GM18868 (cell line): ENCODE measurements at regions not wholly inside any gene's neighbourhood (a gene's known extent, or its start where the extent isn't known, plus 50 kb on each side); places are given as distances from the start of the nearest gene placed in this dataset.
A peak's percentile ranks its signal among the peaks of the same experiment; 100 is the strongest.

Experiments used
- ATAC-seq: cut with Tn5 transposase; IDR thresholded peaks from one replicate; pipeline ENCODE4 v1.9.1; 2021; ENCODE audit warnings: mild to moderate bottlenecking, moderate library complexity; ENCODE audit not compliant: unreplicated experiment

DNA sequence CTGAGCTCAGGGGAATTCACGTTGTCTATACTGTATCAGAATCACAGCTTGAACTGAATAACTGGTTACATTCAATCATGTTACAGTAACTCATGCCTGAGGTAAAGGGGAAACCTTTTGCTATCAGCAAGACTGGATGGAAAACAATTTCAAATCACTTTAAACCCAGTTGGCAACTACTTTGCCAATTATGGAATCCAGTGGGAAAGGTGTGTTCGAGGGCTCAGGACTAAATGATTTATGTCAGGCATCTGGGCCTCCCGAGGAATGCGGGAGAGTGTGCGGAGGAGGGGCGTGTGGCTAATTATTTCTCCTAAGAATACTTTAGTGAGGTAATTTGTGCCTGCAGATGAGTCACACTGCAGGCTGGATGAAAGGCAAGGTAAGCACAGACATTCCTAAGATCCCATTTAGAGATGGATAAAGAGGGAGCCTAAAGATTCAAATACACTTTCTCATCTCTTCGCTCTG lies 100.1 kb downstream of the HRH4 start:
- no peak for ATAC-seq

DNA sequence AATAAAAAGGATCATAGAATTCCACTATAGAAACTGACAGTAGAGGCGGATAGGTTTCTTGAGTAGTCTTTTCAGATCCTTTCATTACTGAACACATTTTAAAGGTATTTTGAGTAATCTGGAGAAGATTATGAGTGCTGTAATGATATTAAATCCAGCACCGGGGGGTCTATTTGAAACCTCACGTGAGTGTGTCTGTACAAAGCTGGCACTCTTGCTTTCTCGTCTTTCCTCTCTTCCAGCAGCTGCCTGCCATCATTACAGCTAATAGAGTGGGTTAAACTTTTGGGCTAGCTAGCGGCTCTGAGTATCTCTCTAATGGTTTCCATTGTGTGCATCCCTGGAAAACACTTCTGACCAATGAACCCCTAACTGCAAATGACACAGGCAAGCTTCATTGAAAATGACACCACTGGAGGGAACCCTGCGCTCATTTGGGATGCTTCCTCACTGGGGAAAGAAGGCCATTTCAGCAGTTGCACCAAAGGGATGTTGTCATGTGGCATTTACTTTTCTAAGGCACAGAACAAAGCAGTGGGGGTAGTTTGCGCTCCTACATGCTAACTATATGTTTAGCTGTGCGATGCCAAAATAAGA lies 101.0 kb downstream of the HRH4 start:
- ATAC-seq, result no peak

DNA sequence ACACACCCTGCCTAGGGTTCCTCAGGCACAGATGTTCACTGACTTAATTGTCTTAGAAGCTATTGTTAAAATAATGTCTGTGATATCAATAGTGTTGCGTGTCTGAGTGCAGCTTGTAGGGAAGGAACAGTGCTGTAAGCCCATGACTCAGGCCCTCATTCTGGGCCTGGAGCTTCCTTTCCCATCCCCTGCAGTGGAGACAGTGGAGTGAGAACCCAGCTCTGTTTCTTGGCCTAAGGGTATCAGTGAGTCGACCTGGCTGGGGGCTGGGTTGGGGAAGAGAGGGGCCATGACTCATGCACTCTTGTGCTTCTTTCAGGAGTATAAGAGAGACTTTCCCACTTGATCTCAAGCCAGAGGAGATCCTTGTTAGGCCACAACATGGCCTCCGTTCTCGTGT lies 106.8 kb downstream of the HRH4 start:
- ATAC-seq, result no peak

DNA sequence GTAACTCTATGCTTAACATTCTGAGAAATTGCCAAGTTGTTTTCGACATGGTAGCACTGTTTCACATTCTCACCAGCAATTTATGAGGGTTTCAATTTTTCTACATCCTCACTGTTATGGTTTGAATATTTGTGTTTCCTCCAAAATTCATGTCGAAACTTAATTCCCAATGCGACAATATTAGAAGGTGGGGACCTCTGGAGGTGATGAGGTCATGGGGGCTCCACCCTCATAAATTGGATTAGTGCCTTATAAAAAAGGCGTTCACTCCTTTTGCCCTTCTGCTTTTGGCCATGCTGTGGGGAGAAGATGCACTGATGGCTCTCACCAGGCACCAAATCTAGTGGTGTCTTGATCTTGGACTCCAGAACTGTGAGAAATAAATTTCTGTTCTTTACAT lies 110.3 kb downstream of the HRH4 start:
- no peak for ATAC-seq

DNA sequence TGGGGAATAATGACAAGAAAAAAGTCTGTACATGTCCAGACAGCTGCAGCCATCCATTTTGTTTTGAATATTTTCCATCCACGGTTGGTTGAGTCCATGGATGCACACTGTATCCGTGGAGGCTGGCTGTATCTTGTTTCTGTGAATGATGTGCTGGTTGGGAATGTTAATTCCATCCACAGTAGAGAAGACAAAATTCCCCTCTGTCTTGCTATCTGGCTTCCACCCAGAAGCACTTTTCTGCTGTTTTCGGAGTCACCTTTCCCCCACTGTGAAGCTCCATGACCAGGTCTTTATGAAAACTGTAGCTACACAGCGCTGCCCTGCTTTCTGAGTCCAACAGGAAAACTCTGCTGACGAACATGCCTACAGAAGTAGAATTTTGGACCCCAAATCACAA lies 122.3 kb downstream of the HRH4 start:
- no peak for ATAC-seq

DNA sequence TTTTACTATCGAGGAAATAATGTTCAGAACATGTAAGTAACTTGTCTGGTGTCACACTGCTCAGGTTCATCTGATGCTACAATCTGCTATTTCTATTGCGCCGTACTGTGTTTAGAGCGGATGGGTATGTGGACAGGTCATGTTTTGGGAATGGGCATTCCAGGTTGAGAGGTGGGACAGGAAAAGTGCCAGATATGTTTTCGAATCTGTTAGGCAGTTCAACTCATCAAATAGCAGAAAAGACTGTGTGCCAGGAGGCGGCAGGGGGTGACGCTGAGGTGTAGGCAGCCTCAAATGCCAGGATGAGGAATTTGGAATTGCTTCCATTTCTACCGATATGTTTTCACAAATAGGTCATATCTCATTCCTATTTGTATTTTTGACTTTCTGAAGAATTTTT lies 123.8 kb downstream of the HRH4 start:
- ATAC-seq, result no peak

DNA sequence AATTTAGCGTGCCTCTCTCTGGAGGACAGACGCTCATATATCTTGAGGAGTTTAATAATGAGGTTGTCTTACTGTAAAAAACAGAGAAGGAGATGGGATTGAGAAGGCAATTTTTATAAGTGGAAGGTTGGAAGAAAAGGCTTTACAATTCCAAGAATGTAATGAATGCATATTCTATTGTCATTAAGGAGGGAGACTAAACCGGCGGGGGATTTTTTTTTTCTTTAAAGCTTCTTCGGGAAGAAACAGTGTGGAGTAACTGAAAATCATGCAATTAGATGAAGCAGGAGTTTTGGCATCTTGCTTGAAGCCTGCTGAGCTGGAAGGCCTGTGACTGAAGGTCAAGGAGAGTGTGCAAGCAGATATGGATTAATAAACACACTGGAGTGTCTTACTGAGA lies 124.4 kb downstream of the HRH4 start:
- ATAC-seq, result no peak

DNA sequence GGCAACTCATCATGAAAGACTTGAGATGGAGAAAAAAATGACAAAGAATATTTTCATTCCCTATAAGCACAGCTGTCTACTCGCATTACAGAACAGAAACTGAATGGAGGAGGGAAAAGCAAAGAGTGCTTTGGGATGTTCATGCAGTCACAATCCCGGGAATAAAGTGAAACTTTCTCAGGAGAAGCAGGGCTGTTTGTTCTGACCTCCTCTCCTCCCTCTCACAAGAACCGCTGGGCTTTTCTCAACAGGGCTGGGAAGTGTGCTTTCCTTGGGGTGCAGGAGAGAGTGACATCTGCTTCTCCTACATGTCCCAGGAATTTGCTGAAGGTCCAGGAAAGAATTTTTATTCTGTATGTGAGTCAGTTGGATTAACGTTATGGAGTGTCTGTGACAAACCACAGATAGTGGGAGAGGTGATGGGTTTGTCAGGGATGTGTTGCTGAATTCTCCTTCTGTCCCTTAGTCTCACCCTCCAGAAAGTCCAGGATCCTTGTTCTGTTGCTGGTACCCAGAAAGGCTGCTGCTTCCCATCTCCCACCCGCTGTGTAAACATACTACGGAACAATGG lies 125.6 kb downstream of the HRH4 start:
- no peak for ATAC-seq

DNA sequence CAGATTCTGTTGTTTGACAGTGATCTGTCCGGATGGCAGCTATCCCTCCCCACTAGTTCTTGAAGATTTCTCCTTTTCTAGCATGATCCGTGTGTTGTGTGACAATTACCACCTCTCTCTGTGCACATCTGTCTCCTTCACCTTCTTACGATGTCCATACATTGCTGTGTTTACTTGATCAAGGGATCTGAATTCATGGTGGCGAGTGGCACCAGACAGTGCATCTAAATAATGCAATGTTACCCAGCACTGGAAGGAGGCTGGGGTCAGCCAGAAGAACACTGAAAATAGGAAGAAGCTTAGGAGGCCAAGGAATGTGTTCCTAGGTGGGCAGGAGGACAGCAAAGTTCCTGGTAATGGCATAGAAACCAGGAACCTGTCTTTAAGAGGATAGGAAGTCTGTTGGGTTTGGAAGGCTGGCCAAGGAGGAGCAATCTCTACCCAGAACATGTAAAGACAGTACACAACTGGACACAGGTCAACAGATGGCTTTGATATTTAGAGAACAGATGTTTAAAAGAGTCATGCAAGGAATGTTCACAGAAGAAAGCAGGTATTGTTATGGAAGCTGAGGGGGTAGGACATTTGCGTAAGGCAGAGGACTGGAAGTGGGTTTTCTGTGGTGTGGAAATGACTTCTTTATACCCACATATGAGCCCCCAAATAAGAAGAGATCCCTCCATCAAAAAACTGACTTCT lies 126.4 kb downstream of the HRH4 start:
- ATAC-seq, result no peak

DNA sequence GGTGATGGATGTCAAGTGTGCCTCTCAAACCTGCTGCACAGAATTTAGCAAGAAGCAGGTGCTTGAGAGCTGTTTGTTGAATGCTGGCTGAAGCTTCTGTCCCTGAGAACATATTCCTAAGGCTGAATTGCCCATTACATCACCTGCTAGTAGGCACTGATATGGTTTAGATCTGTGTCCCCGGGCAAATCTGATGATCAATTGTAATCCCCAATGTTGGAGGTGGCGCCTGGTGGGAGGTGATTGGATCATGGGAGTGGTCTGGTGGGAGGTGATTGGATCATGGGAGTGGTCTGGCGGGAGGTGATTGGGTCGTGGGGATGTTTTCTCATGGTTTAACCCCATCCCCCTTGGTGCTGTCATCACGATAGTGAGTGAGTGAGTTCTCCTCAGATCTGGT lies 128.0 kb downstream of the HRH4 start:
- no peak for ATAC-seq

DNA sequence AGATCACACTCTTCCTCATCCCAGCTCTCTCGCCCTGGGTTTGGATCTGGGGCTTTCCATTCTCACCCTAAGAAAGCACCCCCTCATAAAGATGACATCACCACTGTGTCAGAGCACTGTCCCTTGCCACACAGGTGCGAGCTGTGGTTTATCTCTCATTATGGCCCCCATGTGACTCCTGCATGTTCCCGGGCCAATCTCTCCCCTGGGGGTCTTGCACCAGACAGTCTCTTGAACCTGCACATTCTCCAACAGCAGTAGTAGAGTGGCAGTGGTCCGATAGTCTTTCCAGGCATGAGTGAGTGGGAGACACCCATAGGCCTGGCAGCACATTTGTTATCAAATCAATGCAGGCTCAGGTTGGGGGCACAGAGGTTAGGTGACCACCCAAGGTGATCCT lies 130.5 kb downstream of the HRH4 start:
- no peak for ATAC-seq

DNA sequence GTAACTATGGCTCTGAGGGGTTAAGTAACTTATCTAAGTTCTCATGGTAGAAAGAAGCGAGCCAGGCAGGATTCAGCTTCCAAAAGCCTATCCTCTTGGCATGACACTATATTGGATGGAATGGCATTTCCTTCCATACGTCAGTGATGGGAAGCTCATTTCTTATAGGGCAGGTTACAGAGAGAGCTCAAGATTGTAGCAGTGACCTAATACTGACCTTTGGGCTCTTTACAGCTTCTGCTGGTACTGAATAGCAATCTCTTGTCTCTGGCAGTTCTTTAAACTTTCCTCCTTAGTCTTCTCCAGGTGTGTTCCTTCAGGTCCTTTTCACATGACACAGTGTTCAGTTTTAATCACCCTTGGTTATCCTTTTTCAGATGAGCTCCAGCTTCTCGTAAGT lies 133.0 kb downstream of the HRH4 start:
- ATAC-seq, result no peak

DNA sequence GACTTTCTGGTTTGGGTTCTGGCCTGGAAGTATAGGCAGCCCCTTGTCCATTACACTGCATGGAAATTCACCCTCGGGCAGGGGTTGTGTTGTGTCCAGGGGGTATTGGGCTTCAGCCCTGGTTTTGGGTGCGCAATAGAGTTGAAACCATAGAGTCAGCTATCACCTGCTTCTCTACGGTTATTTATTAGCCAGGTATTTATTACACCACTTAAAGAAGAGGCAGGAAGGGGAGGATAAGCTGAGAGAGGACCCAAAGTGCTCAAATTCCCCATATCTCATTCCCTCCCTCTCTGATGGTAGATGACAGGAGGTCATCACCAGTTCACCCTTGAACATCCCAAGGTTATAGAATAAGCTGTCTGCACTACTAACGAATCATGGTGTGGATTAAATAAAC lies 133.4 kb downstream of the HRH4 start:
- ATAC-seq, result no peak

DNA sequence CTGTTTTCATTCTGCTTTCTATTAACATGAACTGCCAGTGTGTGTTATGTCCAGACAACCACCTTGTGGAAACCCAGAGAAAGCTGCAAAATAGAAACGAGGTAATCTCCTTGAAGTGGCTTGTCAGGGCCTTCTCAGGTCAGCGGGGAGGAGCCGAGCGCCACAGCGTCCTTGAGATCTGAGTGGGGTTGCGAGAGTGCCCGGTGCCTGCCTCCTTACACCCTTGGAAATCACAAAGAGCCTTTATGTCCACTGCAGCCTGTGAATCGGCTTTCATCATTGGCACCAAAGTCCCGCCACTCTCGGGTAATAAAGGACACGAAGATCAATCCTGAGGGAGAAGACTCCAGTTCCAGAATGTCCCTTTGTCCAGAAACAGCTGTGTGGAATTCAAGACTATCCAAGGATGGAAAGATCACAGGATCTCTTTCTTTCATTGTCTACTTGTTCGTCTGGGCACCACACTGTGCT lies 135.2 kb downstream of the HRH4 start:
- no peak for ATAC-seq

DNA sequence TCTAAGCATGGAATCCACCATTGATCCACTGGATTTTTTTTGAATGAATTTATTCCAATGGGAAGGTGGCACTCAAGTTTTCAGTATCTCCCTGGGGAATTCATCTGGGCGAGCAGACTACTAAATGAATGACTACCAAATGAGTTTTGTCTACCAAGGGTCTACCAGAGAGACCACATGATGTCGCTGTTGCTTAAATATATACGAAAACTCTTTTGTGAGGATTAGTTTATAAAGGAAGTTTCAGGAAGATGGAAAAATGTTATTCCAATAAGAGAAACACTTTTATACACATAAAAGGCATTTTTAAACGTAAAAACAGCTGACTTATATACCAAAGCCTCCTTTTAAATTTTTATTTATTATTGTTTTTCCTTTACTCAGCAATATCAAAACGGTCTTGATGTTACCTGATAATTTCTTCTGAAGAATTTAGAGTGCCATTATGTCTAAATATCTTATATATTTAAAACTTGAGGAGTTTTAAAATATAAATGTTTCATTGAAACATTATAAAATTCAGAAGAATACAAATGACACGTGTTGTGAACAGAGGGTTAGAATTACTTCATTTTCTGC lies 139.7 kb downstream of the HRH4 start:
- peak; percentile 41 for ATAC-seq

DNA sequence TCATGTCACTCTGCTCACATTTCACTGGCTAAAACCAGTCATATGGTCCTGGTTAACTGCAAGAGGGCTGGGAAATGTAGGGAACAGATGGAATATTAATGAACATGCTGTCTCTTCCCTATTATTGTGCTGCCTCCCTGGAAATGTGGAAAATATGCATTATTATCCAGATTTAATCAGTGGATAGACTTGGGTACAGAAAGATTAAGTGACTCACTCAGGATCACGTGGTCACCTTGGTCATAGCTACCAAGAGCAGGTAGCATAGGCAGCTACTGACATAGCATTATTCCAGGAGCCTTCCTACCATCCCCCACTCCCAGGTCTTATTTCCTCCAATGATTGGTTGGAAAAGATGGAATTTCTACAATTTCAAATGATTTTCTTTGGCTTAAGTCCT lies 141.1 kb downstream of the HRH4 start:
- ATAC-seq, result no peak

DNA sequence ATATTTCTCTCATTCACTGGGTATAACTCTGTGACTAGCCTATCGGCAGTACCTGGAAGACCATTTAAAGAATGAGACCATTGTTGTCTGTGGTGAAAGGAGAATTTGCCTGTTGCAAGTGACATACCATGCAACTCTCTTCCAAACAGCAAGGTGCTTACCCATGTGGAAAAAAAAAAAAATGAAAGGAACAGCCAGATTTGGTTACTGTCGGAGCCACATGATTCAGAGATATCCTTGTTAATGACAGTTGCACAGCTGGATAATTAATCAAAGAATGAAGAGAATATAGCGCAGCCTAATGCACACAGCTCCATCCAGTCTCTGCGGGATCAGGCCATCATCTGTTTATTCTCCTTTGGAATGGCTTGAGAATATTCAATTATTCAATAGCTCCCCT lies 141.8 kb downstream of the HRH4 start:
- no peak for ATAC-seq

DNA sequence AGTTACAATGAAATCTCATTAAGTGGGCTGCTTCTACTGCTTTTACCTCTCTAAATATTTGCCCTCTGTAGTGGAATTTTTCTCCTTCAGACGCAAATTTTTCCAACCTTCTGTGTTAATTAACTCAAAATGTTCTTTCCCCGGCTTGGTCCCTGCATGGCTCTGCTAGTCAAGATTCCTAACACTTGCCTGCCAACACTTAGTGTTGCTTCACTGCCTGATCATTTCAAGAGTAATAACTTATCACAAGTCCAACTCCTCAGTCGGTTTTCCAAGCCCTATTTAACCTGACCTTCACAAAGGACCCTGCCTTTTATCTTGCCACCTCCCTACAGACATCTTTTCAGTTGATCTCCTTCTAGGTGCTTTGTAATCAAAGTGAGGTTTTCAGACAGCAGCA lies 142.7 kb downstream of the HRH4 start:
- no peak for ATAC-seq

DNA sequence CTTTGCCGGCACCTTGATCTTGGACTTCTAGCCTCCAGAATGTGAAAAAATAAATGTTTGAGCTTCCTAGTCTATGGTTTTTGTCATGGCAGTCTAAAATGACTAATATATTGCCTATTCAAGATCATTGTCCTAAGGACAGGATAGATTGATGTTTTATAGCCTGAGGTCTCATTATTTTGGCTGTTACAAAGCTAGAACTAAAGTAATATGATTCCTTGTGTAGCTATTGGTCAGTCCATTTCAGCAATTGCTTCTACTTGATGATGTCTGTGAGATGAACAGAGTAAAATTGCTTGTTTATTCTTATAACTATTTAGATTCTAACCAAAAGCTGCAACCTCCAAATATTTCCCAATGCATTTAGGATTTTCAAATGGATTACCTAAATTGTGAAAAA lies 145.0 kb downstream of the HRH4 start:
- no peak for ATAC-seq

DNA sequence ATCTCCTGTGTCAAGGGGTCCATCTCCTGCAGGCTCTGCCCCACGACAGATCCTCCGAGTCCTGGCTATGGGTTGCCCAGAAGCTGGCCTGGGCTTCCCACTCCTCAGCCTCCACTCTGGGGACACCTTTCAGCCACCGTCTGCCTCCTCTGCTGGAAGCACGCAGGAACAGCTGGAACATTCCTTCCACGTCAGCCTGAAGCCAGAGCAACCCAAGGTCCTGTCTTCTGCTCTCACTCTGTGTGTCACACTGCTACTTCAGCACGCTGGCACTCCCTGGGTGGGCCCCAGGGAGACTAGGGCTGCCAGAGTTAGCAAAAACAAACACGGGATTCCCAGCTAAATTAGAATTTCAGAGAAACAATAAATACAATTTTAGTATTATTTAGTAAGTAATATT lies 148.8 kb downstream of the HRH4 start:
- no peak for ATAC-seq

DNA sequence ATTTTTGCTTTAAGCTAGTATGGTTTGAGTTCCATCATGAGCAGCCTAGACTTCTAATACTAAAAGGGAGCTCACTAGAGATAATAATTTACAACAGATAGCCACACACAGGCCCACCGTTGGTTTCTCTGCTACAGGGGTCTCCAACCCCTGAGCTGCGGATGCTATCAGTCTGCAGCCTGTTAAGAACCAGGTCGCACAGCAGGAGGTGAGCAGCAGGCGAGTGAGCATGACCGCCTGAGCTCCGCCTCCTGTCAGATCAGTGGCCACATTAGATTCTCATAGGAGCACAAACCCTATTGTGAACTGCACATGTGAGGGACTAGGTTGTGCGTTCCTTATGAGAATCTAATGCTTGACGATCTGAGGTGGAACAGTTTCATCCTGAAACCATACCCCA lies 150.6 kb downstream of the HRH4 start:
- ATAC-seq, result no peak
